PC-3 (cell line): ENCODE measurements at regions not wholly inside any gene's neighbourhood (a gene's known extent, or its start where the extent isn't known, plus 50 kb on each side); places are given as distances from the start of the nearest gene placed in this dataset.

ENCODE experiments used
- ATAC-seq: fragments of 200-7000 bp; cut with Tn5 transposase; 2 replicates; pipeline ENCODE4 v1.9.1; 2020; ENCODE audit warnings: mild to moderate bottlenecking, moderate library complexity
- BruUV-seq: library from RNA; stranded (reverse); fragments of 400-500 nt; replicated peaks from 2 replicates; lab custom pipeline; 2021; lab: Mats Ljungman, UMichigan
- CTCF ChIA-PET: fragments of 300-600 bp; sonication (Branson Sonifier 250); formaldehyde crosslinking; loops from one replicate; lab custom pipeline; 2022; ENCODE audit warnings: antibody characterized with exemption; lab: Charles Lee
- POLR2A ChIA-PET: fragments of 300-600 bp; sonication (Branson Sonifier 250); formaldehyde crosslinking; loops from one replicate; lab custom pipeline; 2022; ENCODE audit warnings: antibody characterized with exemption; ENCODE audit not compliant: unreplicated experiment; lab: Charles Lee
- DNase-seq: peaks from one replicate; pipeline ENCODE4 v3.0.0-alpha.2; 2015
- H2AFZ ChIP-seq: fragments of 300-600 bp; sonication (generic); 2 replicates; pipeline ENCODE4 v1.6.0; 2016; ENCODE audit warnings: antibody characterized with exemption, low read length
- H3F3A ChIP-seq: fragments of 300-600 bp; sonication (generic); one replicate; pipeline ENCODE4 v1.6.0; 2017; ENCODE audit warnings: antibody characterized with exemption, low read length, control low read depth, mild to moderate bottlenecking; ENCODE audit not compliant: unreplicated experiment
- H3K27ac ChIP-seq: fragments of 300-600 bp; sonication (generic); 2 replicates; pipeline ENCODE4 v1.5.1; 2016; ENCODE audit warnings: mild to moderate bottlenecking, low read length
- H3K27me3 ChIP-seq: fragments of 300-600 bp; sonication (generic); 2 replicates; pipeline ENCODE4 v1.6.1; 2016; ENCODE audit warnings: low read length, mixed read lengths
- H3K36me3 ChIP-seq: fragments of 300-600 bp; sonication (generic); 2 replicates; pipeline ENCODE4 v1.6.1; 2016; ENCODE audit warnings: low read depth, mixed run types, low read length, mixed read lengths
- H3K4me1 ChIP-seq: fragments of 300-600 bp; sonication (generic); 2 replicates; pipeline ENCODE4 v1.5.1; 2016; ENCODE audit warnings: low read length; ENCODE audit not compliant: insufficient read depth
- H3K4me2 ChIP-seq: fragments of 300-600 bp; sonication (generic); 2 replicates; pipeline ENCODE4 v1.6.0; 2016; ENCODE audit warnings: low read length
- H3K4me3 ChIP-seq: fragments of 300-600 bp; sonication (generic); 2 replicates; pipeline ENCODE4 v1.5.1; 2016; ENCODE audit warnings: mild to moderate bottlenecking, low read length, mixed read lengths
- H3K79me2 ChIP-seq: fragments of 300-600 bp; sonication (generic); 2 replicates; pipeline ENCODE4 v1.6.1; 2017; ENCODE audit warnings: low read length, mixed read lengths
- H3K9ac ChIP-seq: fragments of 300-600 bp; sonication (generic); 2 replicates; pipeline ENCODE4 v1.6.0; 2016; ENCODE audit warnings: mild to moderate bottlenecking, low read length
- H3K9me2 ChIP-seq: fragments of 300-600 bp; sonication (generic); replicated peaks from 2 replicates; pipeline ENCODE4 v1.6.1; 2016; ENCODE audit warnings: mixed run types, low read length, mixed read lengths
- H3K9me3 ChIP-seq: fragments of 300-600 bp; sonication (generic); 2 replicates; pipeline ENCODE4 v1.6.1; 2016; ENCODE audit warnings: low read length, mixed read lengths
- H4K20me1 ChIP-seq: fragments of 300-600 bp; sonication (generic); 2 replicates; pipeline ENCODE4 v1.6.1; 2016; ENCODE audit warnings: low read length, mixed read lengths
- EZH2 ChIP-seq: fragments of 300-600 bp; sonication (generic); IDR thresholded peaks from one replicate; pipeline ENCODE4 v1.6.1; 2017; ENCODE audit warnings: antibody characterized with exemption, mild to moderate bottlenecking, low read length; ENCODE audit not compliant: unreplicated experiment
- EZH2phosphoT487 ChIP-seq: fragments of 300-600 bp; sonication (generic); IDR thresholded peaks from 2 replicates; pipeline ENCODE4 v1.6.1; 2018; ENCODE audit warnings: mild to moderate bottlenecking, antibody characterized with exemption, low read length, borderline replicate concordance
- intact Hi-C: fragments of 100-400 bp; cut with micrococcal nuclease; formaldehyde crosslinking; loops from 2 replicates; pipeline ENCODE4 v1.9.0; 2023
- TF ChIP-seq, protein P1 (sequence below): fragments of 300-600 bp; sonication (generic); conservative IDR thresholded peaks from 2 replicates; pipeline ENCODE4 v1.5.1; 2017; ENCODE audit warnings: antibody characterized with exemption, low read depth, mild to moderate bottlenecking, low read length

DNA sequence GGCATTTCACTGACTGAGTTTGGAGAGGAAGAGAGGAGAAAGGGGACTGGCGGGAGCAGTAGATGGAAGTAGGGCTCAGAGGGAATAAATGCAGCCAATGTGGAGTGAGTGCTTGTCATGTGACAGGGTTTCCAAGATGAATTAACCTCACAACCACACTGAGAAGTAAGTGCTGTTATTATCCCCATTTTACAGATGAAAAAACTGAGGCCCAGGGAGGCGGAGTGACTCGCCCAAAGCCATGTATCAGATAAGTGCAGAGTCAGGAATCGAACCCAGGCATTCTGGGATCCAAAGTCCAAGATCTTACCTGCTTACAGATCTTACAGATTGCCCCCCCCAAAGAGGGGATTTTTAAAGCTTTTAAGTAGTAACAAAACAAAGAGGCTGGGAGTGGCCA is 207.2 kb downstream of the SHQ1 start:
- no peak overlapping the region for H3K27ac ChIP-seq
- H3K36me3 ChIP-seq: no peaks in the 10 kb centered on the region
- H4K20me1 ChIP-seq: no peaks in the 10 kb centered on the region
- TF ChIP-seq EZH2phosphoT487: no peak
- TF ChIP-seq, protein P1, sequence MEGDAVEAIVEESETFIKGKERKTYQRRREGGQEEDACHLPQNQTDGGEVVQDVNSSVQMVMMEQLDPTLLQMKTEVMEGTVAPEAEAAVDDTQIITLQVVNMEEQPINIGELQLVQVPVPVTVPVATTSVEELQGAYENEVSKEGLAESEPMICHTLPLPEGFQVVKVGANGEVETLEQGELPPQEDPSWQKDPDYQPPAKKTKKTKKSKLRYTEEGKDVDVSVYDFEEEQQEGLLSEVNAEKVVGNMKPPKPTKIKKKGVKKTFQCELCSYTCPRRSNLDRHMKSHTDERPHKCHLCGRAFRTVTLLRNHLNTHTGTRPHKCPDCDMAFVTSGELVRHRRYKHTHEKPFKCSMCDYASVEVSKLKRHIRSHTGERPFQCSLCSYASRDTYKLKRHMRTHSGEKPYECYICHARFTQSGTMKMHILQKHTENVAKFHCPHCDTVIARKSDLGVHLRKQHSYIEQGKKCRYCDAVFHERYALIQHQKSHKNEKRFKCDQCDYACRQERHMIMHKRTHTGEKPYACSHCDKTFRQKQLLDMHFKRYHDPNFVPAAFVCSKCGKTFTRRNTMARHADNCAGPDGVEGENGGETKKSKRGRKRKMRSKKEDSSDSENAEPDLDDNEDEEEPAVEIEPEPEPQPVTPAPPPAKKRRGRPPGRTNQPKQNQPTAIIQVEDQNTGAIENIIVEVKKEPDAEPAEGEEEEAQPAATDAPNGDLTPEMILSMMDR: no peak
- TF ChIP-seq EZH2: no peak
- no peaks in the 10 kb centered on the region for H3F3A ChIP-seq
- no TSS peak for BruUV-seq
- no peak overlapping the region for H3K9ac ChIP-seq
- H2AFZ ChIP-seq: no peak overlapping the region
- H3K4me2 ChIP-seq: no peak overlapping the region
- H3K9me2 ChIP-seq: no peaks in the 10 kb centered on the region
- H3K4me1 ChIP-seq: no peaks in the 10 kb centered on the region
- ChIA-PET POLR2A (no interaction called here), CTCF (no interaction called here)
- ATAC-seq: no peak
- no peaks in the 10 kb centered on the region for H3K9me3 ChIP-seq
- intact Hi-C loops: no loop called here
- DNase-seq: no peak
- H3K27me3 ChIP-seq: no peaks in the 10 kb centered on the region
- H3K4me3 ChIP-seq: no peak overlapping the region
- no peaks in the 10 kb centered on the region for H3K79me2 ChIP-seq

DNA sequence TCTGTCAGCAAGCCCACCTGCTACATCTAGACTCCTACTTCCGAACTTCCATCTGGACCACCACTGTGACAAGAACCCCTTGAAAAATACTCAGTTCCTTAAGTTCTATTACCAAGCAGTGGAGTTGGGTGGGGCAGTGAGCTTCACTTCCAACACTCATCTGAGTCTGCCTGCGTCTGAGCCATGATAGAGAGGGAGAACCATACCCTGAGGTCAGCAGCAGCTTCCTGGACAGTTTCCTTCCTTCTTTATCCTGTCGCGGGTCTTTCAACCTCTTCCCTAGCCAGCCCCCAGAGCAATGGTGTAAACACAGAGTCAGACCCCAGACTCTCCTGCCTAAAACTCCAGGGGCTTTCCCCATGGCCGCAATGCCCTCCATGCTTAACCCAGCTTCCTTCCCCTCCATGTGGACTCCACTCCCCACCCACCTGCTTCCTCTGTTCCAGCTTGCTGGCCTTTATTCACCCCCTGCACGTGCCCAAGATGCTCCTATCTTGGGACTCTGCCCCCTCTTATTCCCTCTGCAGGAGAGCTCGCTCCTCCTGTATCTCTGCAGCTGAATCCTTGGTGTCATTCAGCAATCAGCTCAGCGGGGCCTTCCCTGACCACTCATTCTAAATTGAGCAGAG is 211.2 kb downstream of the SHQ1 start:
- POLR2A ChIA-PET: interaction anchor here (0.6 kb wide), 1 partner anchor 367 kb away, joined by 3 read pairs; no protein-coding TSS in a partner anchor
- Histone ChIP-seq H4K20me1 (no peaks in the 10 kb centered on the region), H3K9me3 (no peaks in the 10 kb centered on the region), H3F3A (no peaks in the 10 kb centered on the region), H3K79me2 (no peaks in the 10 kb centered on the region), H2AFZ (no peak overlapping the region), H3K4me2 (no peak overlapping the region), H3K9me2 (no peaks in the 10 kb centered on the region), H3K36me3 (no peaks in the 10 kb centered on the region), H3K27me3 (no peaks in the 10 kb centered on the region), H3K9ac (no peak overlapping the region), H3K27ac (no peak overlapping the region), H3K4me3 (no peak overlapping the region), H3K4me1 (no peaks in the 10 kb centered on the region)
- DNase-seq: no peak
- TF ChIP-seq, protein P1: no peak
- TF ChIP-seq EZH2phosphoT487 (no peak), EZH2 (no peak)
- CTCF ChIA-PET: no interaction called here
- no TSS peak for BruUV-seq
- ATAC-seq: no peak
- intact Hi-C loops: no loop called here

GRCh38 chr3:72635551-72635950 is 212.7 kb downstream of the SHQ1 start:
- POLR2A ChIA-PET: no interaction called here
- no peak for TF ChIP-seq EZH2
- TF ChIP-seq EZH2phosphoT487: no peak
- TF ChIP-seq, protein P1: no peak
- no peaks in the 10 kb centered on the region for H3K36me3 ChIP-seq

More at GRCh38 chr3:72635551-72635950, 212.7 kb downstream of the SHQ1 start:
- Histone ChIP-seq H3K9me3 (no peaks in the 10 kb centered on the region), H3K79me2 (no peaks in the 10 kb centered on the region), H2AFZ (no peak overlapping the region), H3K4me1 (no peaks in the 10 kb centered on the region), H3K4me2 (no peak overlapping the region), H3K27me3 (no peaks in the 10 kb centered on the region), H4K20me1 (no peaks in the 10 kb centered on the region), H3K27ac (no peak overlapping the region), H3K9ac (no peak overlapping the region), H3F3A (no peaks in the 10 kb centered on the region), H3K4me3 (no peak overlapping the region), H3K9me2 (no peaks in the 10 kb centered on the region)
- CTCF ChIA-PET: no interaction called here
- no peak for ATAC-seq
- intact Hi-C loops: no loop called here
- BruUV-seq: no TSS peak
- DNase-seq: no peak
